Hematopoietic multipotent progenitor cell treated with erythropoietin and hydrocortisone succinate and interleukin-3 and kit ligand, for 8 days (in vitro differentiated cells): ENCODE measurements at regions not wholly inside any gene's neighbourhood (a gene's known extent, or its start where the extent isn't known, plus 50 kb on each side); places are given as distances from the start of the nearest gene placed in this dataset.
"Not testable (repeated sequence)": the region's sequence is repeated elsewhere in the genome, so short reads cannot be mapped to it uniquely, and the experiment has no call there.

Source experiments
- DNase-seq: peaks from one replicate; pipeline ENCODE4 v3.0.0-alpha.2; 2015

GRCh38 chr18:51248685-51249084, 51.2 kb upstream of the MEX3C start:
- no peak for DNase-seq

GRCh38 chr18:51250006-51250405, 52.5 kb upstream of the MEX3C start:
- DNase-seq = no peak

GRCh38 chr18:51250458-51251024, 53.1 kb upstream of the MEX3C start:
- DNase-seq = no peak

DNA sequence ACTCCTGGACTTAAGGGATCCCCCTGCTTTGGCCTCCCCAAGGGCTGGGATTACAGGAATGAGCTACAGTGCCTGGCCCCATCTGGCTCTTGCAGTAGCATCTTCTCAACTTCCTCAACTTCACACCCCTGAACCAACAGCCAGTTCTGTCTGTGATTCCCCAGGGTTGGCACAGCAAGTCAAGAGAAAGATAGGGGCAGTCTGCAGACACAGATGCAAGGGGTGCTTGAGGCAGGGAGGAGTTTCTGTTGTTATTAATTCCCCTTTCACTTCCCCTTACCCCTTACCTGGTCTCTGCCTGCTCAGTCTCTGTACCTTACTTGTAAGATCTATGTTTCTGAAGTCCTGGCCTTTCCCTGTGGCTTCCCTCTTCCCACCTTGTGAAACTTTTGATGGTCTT, 54.1 kb upstream of the MEX3C start:
- DNase-seq = no peak

- no peak for DNase-seq
These were observed 56.0 kb upstream of the MEX3C start for GRCh38 chr18:51253476-51253875.

DNA sequence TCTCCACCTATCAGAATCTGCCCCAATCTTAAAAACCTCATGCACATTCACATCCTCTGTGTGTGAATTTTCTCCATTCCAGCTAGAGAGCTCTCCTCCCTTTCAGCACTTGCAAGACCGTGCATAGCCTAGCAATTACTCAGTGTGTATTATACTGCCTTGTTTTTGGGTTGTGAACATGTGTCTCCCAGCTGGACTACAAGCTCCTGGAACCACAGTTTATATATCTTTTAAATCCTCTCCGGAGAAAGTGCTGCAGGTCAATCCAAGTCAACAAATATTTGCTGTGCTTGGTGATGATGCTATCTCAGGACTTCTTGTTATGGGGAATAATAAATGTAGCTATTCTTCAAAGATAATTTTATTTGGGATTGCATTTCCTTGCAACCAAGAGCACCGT, 58.2 kb upstream of the MEX3C start:
- no peak for DNase-seq

- no peak for DNase-seq
These were observed 59.7 kb upstream of the MEX3C start for GRCh38 chr18:51257150-51257549.

- DNase-seq = no peak
These were observed 62.6 kb upstream of the MEX3C start for GRCh38 chr18:51260118-51260517.

DNA sequence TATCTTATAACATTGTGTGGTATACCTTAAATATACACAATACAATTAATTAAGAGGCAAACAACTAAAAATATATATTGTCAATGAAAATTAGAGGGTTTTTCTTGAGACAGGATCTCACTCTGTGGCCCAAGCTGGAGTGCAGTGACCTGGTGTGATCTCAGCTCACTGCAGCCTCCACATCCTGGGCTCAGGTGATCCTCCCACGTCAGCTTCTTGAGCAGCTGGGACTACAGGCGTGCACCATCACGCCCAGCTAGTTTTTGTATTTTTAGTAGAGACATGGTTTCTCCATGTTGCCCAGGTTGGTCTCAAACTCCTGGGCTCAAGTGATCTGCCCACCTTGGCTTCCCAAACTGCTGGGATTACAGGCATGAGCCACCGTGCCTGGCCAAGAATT, 68.6 kb upstream of the MEX3C start:
- not testable (repeated sequence) for DNase-seq

DNA sequence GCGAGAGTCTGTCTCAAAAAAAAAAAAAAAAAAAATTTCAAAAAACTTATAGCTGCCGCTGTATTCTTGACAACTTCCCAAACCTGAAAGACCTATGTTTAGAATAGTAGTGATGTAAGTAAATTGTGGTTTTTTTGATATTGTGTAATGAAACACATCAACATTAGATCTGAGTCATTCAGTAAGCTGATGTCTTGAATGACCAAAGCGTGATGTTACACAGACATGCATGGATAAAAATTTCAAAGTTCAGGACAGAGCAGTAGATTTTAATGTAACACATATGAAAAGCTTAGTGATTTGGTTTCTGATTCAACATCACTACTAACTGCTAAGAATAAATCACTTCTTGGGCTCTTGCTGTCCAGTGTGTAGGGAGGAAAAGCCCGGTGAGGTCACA, 69.3 kb upstream of the MEX3C start:
- no peak for DNase-seq

GRCh38 chr18:51273437-51273836, 76.0 kb upstream of the MEX3C start:
- no peak for DNase-seq

GRCh38 chr18:51275712-51276476, 78.4 kb upstream of the MEX3C start:
- no peak for DNase-seq

DNA sequence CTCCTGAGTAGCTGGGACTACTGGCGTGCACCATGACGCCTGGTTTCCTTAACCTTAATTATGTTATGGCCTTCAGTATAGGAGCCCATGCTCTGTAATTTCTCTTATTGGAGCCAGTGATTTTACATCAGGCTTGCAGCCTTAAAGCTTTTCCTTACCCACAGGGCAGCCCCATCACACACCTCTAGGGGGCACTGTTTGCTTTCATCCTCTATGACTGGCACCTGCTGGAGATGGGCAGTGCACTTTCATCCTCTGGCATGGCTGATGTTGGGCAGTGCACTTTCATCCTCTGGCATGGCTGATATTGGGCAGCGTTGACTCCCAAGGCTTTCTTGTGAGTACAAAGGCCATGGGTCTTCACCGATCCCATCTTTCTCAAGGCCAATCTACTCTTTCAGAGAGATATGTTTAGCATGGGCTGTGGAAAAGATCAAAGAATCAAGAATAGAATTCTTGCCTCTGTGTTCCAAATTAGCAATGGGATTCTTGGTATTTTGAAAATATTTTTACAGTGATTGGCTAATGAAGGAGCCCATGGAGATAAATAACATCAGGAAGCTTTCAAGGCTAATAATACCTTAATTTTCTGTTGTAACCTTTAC, 80.7 kb upstream of the MEX3C start:
- peak; percentile 55 for DNase-seq

DNA sequence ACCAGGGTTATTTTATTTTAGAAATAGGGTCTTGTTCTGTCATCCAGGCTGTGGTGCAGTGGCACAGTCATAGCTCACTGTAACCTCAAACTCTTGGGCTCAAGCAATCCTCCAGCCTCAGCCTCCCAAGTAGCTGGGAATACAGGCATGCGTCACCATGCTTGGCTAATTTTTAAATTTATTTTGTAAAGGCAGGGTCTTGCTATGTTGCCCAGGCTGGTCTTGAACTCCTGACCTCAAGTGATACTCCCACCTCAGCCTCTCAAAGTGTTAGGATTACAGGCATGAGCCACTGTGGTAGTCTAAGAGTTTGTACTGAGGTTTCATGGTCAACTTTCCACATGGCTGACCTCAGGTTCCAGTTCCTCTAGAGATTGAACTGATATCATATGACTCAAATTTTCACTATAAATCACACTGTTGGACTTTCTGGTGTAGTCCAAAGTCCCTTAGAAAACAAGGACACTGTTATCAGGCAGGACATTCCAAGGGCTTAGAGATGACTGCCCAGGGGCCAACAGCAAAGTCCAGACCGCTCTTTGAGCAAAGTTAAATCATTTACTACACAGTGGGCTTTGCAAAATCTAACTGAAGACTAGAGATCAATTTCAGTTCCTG, 82.0 kb upstream of the MEX3C start:
- no peak for DNase-seq

- DNase-seq = no peak
These were observed 90.5 kb upstream of the MEX3C start for GRCh38 chr18:51287818-51288508.

DNA sequence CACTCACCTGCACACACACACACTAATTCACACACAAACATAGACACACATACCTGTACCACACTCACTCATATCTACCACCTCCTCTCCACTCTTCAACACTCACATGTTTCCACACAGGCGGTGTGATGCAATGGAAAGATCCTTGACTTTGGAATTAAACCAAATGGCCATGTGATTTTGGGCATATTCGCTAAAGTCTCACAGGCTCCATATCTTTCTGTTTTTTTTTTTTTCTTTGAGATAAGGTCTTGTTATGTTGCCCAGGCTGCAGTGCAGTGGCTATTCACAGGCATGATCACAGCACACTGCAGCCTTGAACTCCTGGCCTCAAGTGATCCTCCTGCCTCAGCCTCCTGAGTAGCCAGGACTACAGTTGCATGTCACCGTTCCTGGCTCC, 91.1 kb upstream of the MEX3C start:
- no peak for DNase-seq

DNA sequence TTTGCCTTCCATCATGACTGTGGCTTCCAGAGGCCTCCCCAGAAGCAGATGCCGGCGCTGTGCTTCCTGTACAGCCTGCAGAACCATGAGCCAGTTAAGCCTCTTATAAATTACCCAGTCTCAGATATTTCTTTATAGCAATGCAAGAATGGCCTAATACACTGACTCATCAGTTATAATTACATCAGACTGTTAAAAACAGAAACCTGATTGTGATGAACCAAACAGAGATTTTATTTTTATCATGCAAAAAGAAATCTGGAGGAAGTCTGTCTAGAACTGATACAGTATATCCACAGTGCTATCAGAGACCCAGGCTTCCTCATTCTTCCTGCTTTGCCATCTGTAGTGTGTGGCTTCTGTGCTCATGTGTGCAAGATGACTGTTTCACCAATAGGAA, 93.4 kb upstream of the MEX3C start:
- no peak for DNase-seq

DNA sequence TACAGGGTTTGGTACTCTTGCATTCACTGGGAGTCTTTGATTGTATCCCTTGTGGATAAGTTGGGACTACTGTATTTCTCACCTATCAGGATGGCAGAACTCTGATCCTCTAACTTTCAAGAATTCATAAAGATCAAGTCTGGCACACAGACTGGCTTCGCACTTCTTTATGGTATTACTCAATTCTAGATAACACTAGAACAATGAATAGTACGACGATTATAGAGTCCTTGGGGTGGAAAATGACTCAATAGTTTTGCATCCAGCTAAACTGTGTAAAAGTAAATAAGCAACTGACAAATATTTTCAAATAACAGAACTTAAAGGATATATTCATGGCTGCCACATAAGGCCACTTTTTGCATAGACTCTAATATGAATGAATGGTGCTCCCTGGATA, 103.4 kb upstream of the MEX3C start:
- DNase-seq = no peak

DNA sequence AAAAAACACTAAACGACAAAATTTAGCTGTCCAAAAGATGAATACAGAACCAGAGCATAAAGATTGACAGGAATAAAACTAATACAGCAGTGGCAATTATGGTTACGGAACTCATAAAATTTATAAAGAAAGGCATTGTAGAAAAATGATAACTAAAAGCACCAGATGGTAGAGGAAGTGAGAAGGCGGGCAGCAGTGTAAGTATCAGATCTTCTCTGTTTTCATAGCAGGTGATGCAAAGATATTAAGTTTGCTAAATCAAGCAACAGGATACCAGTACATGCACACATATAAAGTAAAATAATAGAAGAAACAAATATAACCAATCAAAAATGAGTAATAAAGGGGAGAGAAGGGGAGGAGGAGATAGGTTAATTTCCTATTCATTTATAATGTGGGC, 103.9 kb upstream of the MEX3C start:
- no peak for DNase-seq

GRCh38 chr18:51316677-51317076, 119.2 kb upstream of the MEX3C start:
- no peak for DNase-seq

DNA sequence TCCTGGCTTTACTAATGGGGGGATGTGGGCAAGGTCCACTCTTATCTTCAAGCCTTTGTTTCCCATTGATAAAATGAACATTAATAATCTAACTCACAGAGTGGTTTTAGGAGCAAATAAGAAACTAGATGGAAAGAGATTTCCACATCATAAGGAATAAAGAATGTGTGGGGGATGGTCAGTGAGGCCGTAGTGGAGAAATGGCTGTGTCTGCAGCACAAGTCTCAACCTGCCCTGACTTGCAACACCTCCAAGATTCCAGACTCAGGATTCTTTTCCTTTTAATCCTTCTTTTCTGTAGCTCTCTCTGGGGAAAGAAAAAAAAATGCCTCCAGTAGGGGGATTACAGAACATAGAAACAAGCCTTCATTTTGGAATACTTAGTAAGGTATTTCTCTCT, 124.2 kb upstream of the MEX3C start:
- DNase-seq = no peak

DNA sequence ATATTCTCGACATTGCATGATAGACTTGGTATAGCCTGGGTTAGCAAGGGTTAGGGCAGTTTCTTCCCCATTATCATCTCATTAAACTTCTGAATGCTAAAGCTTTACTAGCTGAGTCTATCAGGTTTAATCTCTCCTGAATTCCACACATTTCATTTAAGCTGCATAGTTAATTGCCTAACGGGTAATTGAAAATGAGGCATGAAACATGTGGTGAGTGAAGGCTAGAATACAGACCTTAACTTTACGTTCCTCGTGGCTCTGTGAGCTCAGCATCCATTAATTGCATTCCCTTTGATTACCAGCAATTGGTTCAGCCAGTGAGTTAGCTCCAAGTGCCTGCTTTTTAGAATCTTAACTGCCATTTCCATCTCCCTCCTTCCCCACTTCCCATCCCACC, 126.5 kb upstream of the MEX3C start:
- no peak for DNase-seq

GRCh38 chr18:51330148-51330547, 132.7 kb upstream of the MEX3C start:
- no peak for DNase-seq

DNA sequence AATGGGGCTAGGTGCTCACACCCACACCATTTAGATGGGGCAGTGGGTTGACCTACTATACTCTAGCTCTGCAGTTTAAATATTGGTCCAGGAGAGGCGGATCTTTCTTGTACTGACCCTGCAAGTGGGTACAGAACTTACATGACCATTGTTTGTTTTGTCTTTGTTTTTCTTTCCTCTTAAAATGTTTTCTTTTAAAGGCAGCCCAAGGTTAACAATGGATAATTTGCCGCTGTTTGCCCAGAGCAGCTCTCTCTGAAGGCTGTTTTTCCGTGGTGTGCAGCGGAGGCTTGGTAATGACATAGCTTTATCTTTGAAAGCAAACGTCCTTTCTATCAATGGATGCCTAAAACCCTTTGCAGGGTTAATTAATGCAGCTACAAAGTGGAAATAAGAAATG, 133.3 kb upstream of the MEX3C start:
- no peak for DNase-seq
